SH-SY5Y (cell line): ENCODE measurements at regions not wholly inside any gene's neighbourhood (a gene's known extent, or its start where the extent isn't known, plus 50 kb on each side); places are given as distances from the start of the nearest gene placed in this dataset.

Source experiments
- GATA2 ChIP-seq: IDR thresholded peaks from 2 replicates; pipeline ENCODE4 v1.6.1; 2011; ENCODE audit warnings: mild to moderate bottlenecking, low read depth, low read length
- GATA3 ChIP-seq: IDR thresholded peaks from 2 replicates; pipeline ENCODE4 v1.6.1; 2011; ENCODE audit warnings: low read depth, mild to moderate bottlenecking, low read length, moderate library complexity

GRCh38 chr6:135630789-135631376 is 133.3 kb upstream of the AHI1 start:
- TF ChIP-seq GATA2 = no peak
- TF ChIP-seq GATA3 = no peak
